Ishikawa (cell line): ENCODE measurements at regions not wholly inside any gene's neighbourhood (a gene's known extent, or its start where the extent isn't known, plus 50 kb on each side); places are given as distances from the start of the nearest gene placed in this dataset.

Experiments
- CEBPB ChIP-seq: IDR thresholded peaks from 2 replicates; pipeline ENCODE4 v1.6.1; 2012
- CREB1 ChIP-seq: IDR thresholded peaks from 2 replicates; pipeline ENCODE4 v1.6.1; 2012; ENCODE audit warnings: low read depth
- EGR1 ChIP-seq: IDR thresholded peaks from 2 replicates; pipeline ENCODE4 v1.6.1; 2012
- EP300 ChIP-seq: IDR thresholded peaks from 2 replicates; pipeline ENCODE4 v1.6.1; 2012; ENCODE audit warnings: borderline replicate concordance
- FOXM1 ChIP-seq: IDR thresholded peaks from 2 replicates; pipeline ENCODE4 v1.6.1; 2012; ENCODE audit warnings: low read depth, borderline replicate concordance
- NFIC ChIP-seq: IDR thresholded peaks from 2 replicates; pipeline ENCODE4 v1.6.1; 2012
- RAD21 ChIP-seq: IDR thresholded peaks from 2 replicates; pipeline ENCODE4 v1.6.1; 2012; ENCODE audit warnings: low read depth
- TAF1 ChIP-seq: IDR thresholded peaks from 2 replicates; pipeline ENCODE4 v1.6.1; 2012; ENCODE audit warnings: low read depth, mild to moderate bottlenecking
- TCF12 ChIP-seq: IDR thresholded peaks from 2 replicates; pipeline ENCODE4 v1.6.1; 2012; ENCODE audit warnings: low read depth
- TEAD4 ChIP-seq: IDR thresholded peaks from 2 replicates; pipeline ENCODE4 v1.6.1; 2012
- USF1 ChIP-seq: IDR thresholded peaks from 2 replicates; pipeline ENCODE4 v1.6.1; 2012
- YY1 ChIP-seq: IDR thresholded peaks from 2 replicates; pipeline ENCODE4 v1.6.1; 2012; ENCODE audit warnings: low read depth
- ZBTB7A ChIP-seq: IDR thresholded peaks from 2 replicates; pipeline ENCODE4 v1.6.1; 2012; ENCODE audit warnings: low read depth
- TF ChIP-seq, protein P1 (sequence below): IDR thresholded peaks from 2 replicates; pipeline ENCODE4 v1.6.1; 2012; ENCODE audit warnings: low read depth, mild to moderate bottlenecking
- TF ChIP-seq, protein P2 (sequence below): IDR thresholded peaks from 2 replicates; pipeline ENCODE4 v1.6.1; 2012

DNA sequence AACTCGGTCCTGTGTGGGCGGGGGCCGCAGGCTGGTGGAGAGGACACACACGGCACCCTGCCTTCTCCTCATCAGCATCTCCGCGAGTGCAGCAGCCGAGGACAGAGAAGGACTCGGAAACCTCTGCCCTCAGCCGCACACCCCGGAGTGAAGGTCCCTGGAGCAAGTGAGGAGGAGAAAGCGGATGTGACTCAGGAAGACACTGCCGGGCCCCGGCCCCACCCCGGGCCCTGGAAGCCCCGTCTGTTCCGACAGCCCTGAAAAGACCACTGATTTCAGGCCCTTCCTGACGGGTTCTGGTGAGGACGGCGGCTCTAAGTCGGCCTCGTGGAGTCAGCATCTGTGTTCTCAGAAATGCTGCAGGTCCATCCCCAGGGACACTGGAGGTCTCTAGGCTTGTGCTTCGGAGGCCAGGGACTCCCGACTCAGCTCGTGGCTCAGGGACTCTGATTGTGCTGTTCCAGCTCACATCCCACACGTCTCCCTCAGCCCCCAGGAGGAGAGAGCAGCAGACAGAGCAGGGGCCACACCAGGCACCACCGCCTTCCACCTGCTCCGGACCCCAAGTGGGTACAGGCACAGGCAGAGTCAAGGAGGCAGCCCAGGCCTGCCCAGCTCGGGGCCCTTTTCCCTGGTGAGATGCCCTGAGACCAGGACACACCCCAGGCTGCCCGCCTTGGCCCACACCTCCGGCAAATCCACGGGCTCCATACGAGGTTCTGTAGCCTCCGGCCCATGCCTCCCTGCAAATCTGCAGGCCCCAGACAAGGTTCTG is 134.5 kb upstream of the NKX1-1 start:
- TF ChIP-seq TAF1: no peak
- TF ChIP-seq EGR1: no peak
- TF ChIP-seq CEBPB: no peak
- no peak for TF ChIP-seq EP300
- TF ChIP-seq NFIC: no peak
- TF ChIP-seq YY1: no peak
- TF ChIP-seq TEAD4: no peak
- TF ChIP-seq TCF12: no peak
- TF ChIP-seq, protein P1, sequence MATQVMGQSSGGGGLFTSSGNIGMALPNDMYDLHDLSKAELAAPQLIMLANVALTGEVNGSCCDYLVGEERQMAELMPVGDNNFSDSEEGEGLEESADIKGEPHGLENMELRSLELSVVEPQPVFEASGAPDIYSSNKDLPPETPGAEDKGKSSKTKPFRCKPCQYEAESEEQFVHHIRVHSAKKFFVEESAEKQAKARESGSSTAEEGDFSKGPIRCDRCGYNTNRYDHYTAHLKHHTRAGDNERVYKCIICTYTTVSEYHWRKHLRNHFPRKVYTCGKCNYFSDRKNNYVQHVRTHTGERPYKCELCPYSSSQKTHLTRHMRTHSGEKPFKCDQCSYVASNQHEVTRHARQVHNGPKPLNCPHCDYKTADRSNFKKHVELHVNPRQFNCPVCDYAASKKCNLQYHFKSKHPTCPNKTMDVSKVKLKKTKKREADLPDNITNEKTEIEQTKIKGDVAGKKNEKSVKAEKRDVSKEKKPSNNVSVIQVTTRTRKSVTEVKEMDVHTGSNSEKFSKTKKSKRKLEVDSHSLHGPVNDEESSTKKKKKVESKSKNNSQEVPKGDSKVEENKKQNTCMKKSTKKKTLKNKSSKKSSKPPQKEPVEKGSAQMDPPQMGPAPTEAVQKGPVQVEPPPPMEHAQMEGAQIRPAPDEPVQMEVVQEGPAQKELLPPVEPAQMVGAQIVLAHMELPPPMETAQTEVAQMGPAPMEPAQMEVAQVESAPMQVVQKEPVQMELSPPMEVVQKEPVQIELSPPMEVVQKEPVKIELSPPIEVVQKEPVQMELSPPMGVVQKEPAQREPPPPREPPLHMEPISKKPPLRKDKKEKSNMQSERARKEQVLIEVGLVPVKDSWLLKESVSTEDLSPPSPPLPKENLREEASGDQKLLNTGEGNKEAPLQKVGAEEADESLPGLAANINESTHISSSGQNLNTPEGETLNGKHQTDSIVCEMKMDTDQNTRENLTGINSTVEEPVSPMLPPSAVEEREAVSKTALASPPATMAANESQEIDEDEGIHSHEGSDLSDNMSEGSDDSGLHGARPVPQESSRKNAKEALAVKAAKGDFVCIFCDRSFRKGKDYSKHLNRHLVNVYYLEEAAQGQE: no peak
- TF ChIP-seq ZBTB7A: no peak
- no peak for TF ChIP-seq RAD21
- no peak for TF ChIP-seq USF1

- TF ChIP-seq, protein P1: no peak
- TF ChIP-seq TEAD4 (no peak), EGR1 (no peak), ZBTB7A (no peak)
Observed at GRCh38 chr4:1539859-1540600, 133.8 kb upstream of the NKX1-1 start.

DNA sequence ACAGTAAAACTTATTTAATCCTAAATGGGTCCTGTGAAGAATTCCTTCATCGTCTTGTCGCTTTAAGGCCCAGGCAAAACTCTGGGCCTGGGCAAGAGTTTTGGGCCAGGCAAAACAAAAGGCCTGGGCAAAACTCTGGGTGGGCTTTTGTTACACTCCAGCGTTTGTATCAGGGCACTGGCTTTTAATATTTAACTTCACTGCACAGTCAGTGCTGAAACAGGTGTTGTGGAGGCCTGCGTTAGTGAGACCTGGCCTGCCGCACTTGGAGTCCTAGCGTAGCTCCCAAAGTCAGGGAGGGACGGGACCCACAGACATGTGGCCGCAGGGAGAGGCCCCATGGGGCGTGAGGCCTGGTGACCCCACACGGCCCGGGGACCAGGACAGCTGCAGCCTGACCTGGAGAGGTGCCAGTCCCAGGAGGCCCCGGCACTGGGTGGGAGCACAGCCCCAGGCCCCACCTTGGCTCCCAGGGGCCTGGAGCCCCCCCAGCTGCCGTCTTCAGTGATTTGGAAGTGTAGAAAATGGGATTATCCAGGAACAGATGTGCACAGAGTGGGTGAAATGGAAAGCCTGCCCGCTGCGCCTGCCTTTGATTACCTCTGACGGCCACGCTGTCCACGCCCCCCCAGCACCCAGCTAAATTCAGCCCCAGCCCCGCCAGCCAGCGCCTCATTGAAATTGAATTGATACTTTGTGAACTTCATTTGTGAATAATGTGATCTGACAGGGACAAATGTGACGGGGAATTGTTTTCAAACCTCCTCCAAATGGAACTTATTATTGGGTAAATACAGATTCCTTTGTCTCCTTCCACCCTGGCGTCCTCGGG is 132.9 kb upstream of the NKX1-1 start:
- TF ChIP-seq TCF12 (no peak), CREB1 (no peak), RAD21 (no peak), NFIC (no peak), EGR1 (no peak), USF1 (no peak), TAF1 (no peak), YY1 (no peak), FOXM1 (no peak), TEAD4 (no peak), CEBPB (no peak), EP300 (no peak), ZBTB7A (no peak)
- TF ChIP-seq, protein P2, sequence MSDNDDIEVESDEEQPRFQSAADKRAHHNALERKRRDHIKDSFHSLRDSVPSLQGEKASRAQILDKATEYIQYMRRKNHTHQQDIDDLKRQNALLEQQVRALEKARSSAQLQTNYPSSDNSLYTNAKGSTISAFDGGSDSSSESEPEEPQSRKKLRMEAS: no peak
- TF ChIP-seq, protein P1: no peak

DNA sequence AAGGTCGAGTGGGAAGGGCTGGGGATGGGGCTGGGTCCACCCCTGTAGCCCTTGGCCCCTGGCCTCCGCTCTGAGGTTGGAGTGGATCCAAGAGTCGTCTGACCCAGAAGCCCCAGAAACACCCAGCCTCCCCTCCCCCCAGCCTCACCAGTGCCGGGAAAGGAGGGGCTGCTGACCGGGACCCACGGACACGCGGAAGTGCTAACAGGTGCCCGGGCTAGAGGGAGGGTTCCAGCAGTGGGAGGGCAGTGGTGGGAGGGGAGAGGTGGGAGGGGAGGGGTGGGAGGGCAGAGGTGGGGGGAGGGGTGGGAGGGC is 131.8 kb upstream of the NKX1-1 start:
- TF ChIP-seq TEAD4: no peak
- no peak for TF ChIP-seq YY1
- TF ChIP-seq, protein P2: no peak
- no peak for TF ChIP-seq TAF1
- TF ChIP-seq ZBTB7A: no peak
- no peak for TF ChIP-seq USF1
- no peak for TF ChIP-seq NFIC
- no peak for TF ChIP-seq TCF12
- no peak for TF ChIP-seq RAD21
- TF ChIP-seq FOXM1: no peak
- no peak for TF ChIP-seq EP300
- no peak for TF ChIP-seq EGR1
- TF ChIP-seq CEBPB: no peak
- TF ChIP-seq, protein P1: no peak
- TF ChIP-seq CREB1: no peak
